ENCODE measurements at regions not wholly inside any gene's neighbourhood (a gene's known extent, or its start where the extent isn't known, plus 50 kb on each side); places are given as distances from the start of the nearest gene placed in this dataset.

GRCh38 chrX:143165778-143166177, 140.1 kb downstream of the SPANXN4 start:
- no peak for DNase-seq

- no peak for DNase-seq
Measured at GRCh38 chrX:143139681-143140080, 114.0 kb downstream of the SPANXN4 start.

GRCh38 chrX:143121477-143121876, 95.7 kb downstream of the SPANXN4 start:
- no peak for DNase-seq

GRCh38 chrX:143115466-143115865, 89.7 kb downstream of the SPANXN4 start:
- no peak for DNase-seq

- no peak for DNase-seq
Measured at GRCh38 chrX:143095816-143096215, 70.1 kb downstream of the SPANXN4 start.

- DNase-seq: no peak
Measured at GRCh38 chrX:143095321-143095720, 69.6 kb downstream of the SPANXN4 start.

- DNase-seq: no peak
Measured at GRCh38 chrX:143094417-143095023, 68.8 kb downstream of the SPANXN4 start.
